ENCODE measurements at regions not wholly inside any gene's neighbourhood (a gene's known extent, or its start where the extent isn't known, plus 50 kb on each side); places are given as distances from the start of the nearest gene placed in this dataset.

- intact Hi-C loops (cut with micrococcal nuclease; ENCODE audit: unreplicated experiment), result no loop called here
- DNase-seq (ENCODE audit: low spot score), result no peak
Measured at GRCh38 chr7:142375710-142376313, 118.0 kb upstream of the PRSS58 start.

DNA sequence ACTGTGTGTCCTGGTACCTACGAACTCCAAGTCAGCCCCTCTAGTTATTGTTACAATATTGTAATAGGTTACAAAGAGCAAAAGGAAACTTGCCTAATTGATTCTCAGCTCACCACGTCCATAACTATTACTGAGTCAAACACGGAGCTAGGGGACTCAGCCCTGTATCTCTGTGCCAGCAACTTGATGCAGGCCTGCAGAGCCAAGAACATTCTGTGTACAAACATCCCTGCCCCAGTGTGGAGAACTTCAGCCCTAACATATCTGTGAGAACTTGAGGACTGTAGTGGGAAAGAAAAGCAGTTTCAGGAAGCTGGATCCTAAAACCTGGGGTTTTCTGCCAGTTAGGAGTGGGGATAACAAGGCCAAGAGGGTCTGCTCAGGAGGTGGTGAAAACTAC, 114.9 kb upstream of the PRSS58 start:
- no peaks in the 10 kb centered on the region for H3K4me1 ChIP-seq (ENCODE audit: insufficient read depth, low read length, poor library complexity, severe bottlenecking)
- ChIA-PET CTCF (no interaction called here), POLR2A (ENCODE audit: low non-redundant PET) (no interaction called here)
- DNase-seq (ENCODE audit: low spot score), result no peak
- no TSS peak for BruUV-seq (replicated peaks)
- no peaks in the 10 kb centered on the region for H3K9me3 ChIP-seq (ENCODE audit: low read depth, low read length, poor library complexity, severe bottlenecking)
- H3K36me3 ChIP-seq (ENCODE audit: insufficient read depth, low read length, poor library complexity, severe bottlenecking), result no peaks in the 10 kb centered on the region
- TF ChIP-seq EZH2 (IDR thresholded peaks at IDR 0.05; ENCODE audit: borderline replicate concordance, low read depth, low read length, poor library complexity, severe bottlenecking), result no peak
- TF ChIP-seq, protein P1, sequence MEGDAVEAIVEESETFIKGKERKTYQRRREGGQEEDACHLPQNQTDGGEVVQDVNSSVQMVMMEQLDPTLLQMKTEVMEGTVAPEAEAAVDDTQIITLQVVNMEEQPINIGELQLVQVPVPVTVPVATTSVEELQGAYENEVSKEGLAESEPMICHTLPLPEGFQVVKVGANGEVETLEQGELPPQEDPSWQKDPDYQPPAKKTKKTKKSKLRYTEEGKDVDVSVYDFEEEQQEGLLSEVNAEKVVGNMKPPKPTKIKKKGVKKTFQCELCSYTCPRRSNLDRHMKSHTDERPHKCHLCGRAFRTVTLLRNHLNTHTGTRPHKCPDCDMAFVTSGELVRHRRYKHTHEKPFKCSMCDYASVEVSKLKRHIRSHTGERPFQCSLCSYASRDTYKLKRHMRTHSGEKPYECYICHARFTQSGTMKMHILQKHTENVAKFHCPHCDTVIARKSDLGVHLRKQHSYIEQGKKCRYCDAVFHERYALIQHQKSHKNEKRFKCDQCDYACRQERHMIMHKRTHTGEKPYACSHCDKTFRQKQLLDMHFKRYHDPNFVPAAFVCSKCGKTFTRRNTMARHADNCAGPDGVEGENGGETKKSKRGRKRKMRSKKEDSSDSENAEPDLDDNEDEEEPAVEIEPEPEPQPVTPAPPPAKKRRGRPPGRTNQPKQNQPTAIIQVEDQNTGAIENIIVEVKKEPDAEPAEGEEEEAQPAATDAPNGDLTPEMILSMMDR (conservative IDR thresholded peaks at IDR 0.05; ENCODE audit: low read depth, low read length), result no peak
- no peaks in the 10 kb centered on the region for H3K27me3 ChIP-seq (replicated peaks; ENCODE audit: insufficient read depth, low read depth, low read length, poor library complexity)
- intact Hi-C loops (cut with micrococcal nuclease; ENCODE audit: unreplicated experiment), result no loop called here
- no peak overlapping the region for H3K4me3 ChIP-seq (ENCODE audit: low read depth, low read length, poor library complexity, severe bottlenecking)
- no peak overlapping the region for H3K27ac ChIP-seq (ENCODE audit: low read depth, low read length, poor library complexity, severe bottlenecking)

More at GRCh38 chr7:142375710-142376313, 118.0 kb upstream of the PRSS58 start:
- ChIA-PET CTCF (interaction anchor here (0.9 kb wide), 1 partner anchor 407 kb away, joined by 8 read pairs; no protein-coding TSS in a partner anchor), POLR2A (ENCODE audit: low non-redundant PET) (no interaction called here)
- TF ChIP-seq, protein P1 (conservative IDR thresholded peaks at IDR 0.05; ENCODE audit: low read depth, low read length), result 0 out of 2 replicates have a peak, but pooled peaks have one; percentile 19
- TF ChIP-seq EZH2 (IDR thresholded peaks at IDR 0.05; ENCODE audit: borderline replicate concordance, low read depth, low read length, poor library complexity, severe bottlenecking), result no peak
- H3K4me1 ChIP-seq (ENCODE audit: insufficient read depth, low read length, poor library complexity, severe bottlenecking), result no peaks in the 10 kb centered on the region
- BruUV-seq (replicated peaks), result no TSS peak
- no peaks in the 10 kb centered on the region for H3K9me3 ChIP-seq (ENCODE audit: low read depth, low read length, poor library complexity, severe bottlenecking)
- H3K4me3 ChIP-seq (ENCODE audit: low read depth, low read length, poor library complexity, severe bottlenecking), result no peak overlapping the region
- no peaks in the 10 kb centered on the region for H3K27me3 ChIP-seq (replicated peaks; ENCODE audit: insufficient read depth, low read depth, low read length, poor library complexity)
- no peak overlapping the region for H3K27ac ChIP-seq (ENCODE audit: low read depth, low read length, poor library complexity, severe bottlenecking)
- H3K36me3 ChIP-seq (ENCODE audit: insufficient read depth, low read length, poor library complexity, severe bottlenecking), result no peaks in the 10 kb centered on the region

GRCh38 chr7:142371586-142372377, 113.9 kb upstream of the PRSS58 start:
- POLR2A ChIA-PET (ENCODE audit: low non-redundant PET), result no interaction called here
- H3K36me3 ChIP-seq (ENCODE audit: insufficient read depth, low read length, poor library complexity, severe bottlenecking), result no peaks in the 10 kb centered on the region
- no peak for DNase-seq (ENCODE audit: low spot score)
- no peak overlapping the region for H3K27ac ChIP-seq (ENCODE audit: low read depth, low read length, poor library complexity, severe bottlenecking)
- H3K27me3 ChIP-seq (replicated peaks; ENCODE audit: insufficient read depth, low read depth, low read length, poor library complexity), result no peaks in the 10 kb centered on the region
- H3K9me3 ChIP-seq (ENCODE audit: low read depth, low read length, poor library complexity, severe bottlenecking), result no peaks in the 10 kb centered on the region
- no TSS peak for BruUV-seq (replicated peaks)
- H3K4me3 ChIP-seq (ENCODE audit: low read depth, low read length, poor library complexity, severe bottlenecking), result no peak overlapping the region
- intact Hi-C loops (cut with micrococcal nuclease; ENCODE audit: unreplicated experiment), result no loop called here
- TF ChIP-seq, protein P1 (conservative IDR thresholded peaks at IDR 0.05; ENCODE audit: low read depth, low read length), result no peak
- TF ChIP-seq EZH2 (IDR thresholded peaks at IDR 0.05; ENCODE audit: borderline replicate concordance, low read depth, low read length, poor library complexity, severe bottlenecking), result no peak
- CTCF ChIA-PET, result no interaction called here
- H3K4me1 ChIP-seq (ENCODE audit: insufficient read depth, low read length, poor library complexity, severe bottlenecking), result no peaks in the 10 kb centered on the region
